22Rv1 (cell line): ENCODE measurements at regions not wholly inside any gene's neighbourhood (a gene's known extent, or its start where the extent isn't known, plus 50 kb on each side); places are given as distances from the start of the nearest gene placed in this dataset.

Source experiments
- H3K27ac ChIP-seq: fragments of 450-650 bp; 2 replicates; pipeline ENCODE4 v1.5.1; 2017
- CTCF ChIP-seq: fragments of 450-650 bp; IDR thresholded peaks from 2 replicates; pipeline ENCODE4 v1.5.1; 2017; ENCODE audit warnings: mild to moderate bottlenecking
- ZFX ChIP-seq: fragments of 450-650 bp; IDR thresholded peaks from 2 replicates; pipeline ENCODE4 v1.6.1; 2017; ENCODE audit warnings: antibody characterized with exemption, borderline replicate concordance

- H3K27ac ChIP-seq = no peak overlapping the region
- no peak for TF ChIP-seq CTCF
- no peak for TF ChIP-seq ZFX
Observed at GRCh38 chr5:88426441-88426840, 157.8 kb upstream of the TMEM161B start.

DNA sequence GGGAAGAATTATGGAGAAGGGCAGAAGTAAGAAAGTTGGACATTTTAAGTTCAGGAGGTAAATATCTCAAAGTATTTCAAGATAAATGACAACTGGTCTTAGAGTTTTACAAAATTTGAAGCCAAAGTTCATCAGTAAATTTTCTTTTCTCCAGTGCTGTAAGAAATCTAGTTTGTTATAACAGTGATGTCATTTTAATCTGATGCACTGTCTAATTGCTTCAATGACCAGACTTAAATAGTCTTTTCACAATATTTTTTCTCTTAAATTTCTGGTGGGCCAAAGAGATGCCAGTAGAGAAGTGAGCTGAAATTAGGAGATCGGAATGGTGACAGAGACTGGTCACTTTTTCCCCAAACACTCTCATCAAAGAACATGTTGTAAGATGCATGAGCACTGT is 156.5 kb upstream of the TMEM161B start:
- TF ChIP-seq ZFX (no peak), CTCF (no peak)
- H3K27ac ChIP-seq = no peak overlapping the region

GRCh38 chr5:88419931-88420330 is 151.3 kb upstream of the TMEM161B start:
- no peak overlapping the region for H3K27ac ChIP-seq
- no peak for TF ChIP-seq CTCF
- no peak for TF ChIP-seq ZFX

DNA sequence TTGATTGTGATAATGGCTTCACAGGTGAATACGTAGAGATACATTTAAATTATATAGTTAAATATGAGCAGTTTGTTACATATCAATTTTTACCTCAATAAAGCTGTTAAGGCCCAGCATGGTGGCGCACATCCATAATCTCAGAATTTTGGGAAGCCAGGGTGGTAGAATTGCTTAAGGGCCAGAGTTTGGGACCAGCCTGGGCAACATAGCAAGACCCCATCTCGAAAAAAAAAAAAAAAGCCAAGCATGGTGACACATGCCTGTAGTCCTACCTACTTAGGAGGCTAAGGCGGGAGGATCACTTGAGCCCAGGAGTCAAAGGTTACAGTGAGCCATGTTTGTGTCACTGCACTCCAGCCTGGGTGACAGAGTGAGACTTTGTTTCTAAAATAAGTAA is 138.7 kb upstream of the TMEM161B start:
- TF ChIP-seq ZFX = no peak
- no peak for TF ChIP-seq CTCF

DNA sequence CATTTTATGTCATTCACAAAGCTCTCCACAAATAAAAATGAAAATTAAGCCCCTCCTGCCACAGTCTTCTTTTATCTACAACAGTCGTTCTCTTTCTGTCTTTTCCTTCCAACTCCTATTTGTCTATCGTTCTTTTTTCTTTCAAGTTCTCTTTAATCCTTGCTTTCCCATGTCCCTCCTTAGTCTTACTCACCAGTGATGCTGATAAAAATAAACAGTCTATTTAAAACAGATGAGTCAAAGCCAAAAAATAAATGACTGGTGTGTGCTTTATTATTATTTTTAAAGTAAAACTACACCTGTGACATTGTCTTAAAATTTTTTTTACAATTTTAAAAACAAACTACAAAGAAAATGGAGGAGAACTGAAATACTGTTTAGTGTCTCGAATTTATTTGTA is 137.1 kb upstream of the TMEM161B start:
- H3K27ac ChIP-seq = no peak overlapping the region
- TF ChIP-seq CTCF = no peak
- no peak for TF ChIP-seq ZFX

More for the DNA sequence above, 138.7 kb upstream of the TMEM161B start:
- H3K27ac ChIP-seq = no peak overlapping the region

DNA sequence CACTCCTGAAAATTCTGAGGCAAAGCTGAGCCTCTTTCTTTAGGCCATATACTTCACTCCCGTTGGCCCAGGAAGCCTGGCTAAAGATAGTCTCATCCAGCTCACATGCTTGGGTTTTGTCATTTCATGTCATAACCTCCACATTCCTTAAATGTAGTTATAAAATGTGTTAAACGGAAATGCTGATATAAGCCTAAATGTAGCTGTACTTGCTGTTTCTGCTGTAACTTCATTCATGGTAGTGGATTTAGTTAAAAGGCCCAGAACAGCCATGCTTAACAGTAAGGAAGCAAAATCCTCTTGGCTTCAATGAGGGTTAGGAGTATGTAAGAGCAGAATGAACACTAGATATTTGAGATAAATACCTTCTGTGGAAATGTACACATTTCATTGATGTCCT is 135.8 kb upstream of the TMEM161B start:
- no peak overlapping the region for H3K27ac ChIP-seq
- no peak for TF ChIP-seq ZFX
- no peak for TF ChIP-seq CTCF

GRCh38 chr5:88401686-88402085 is 133.0 kb upstream of the TMEM161B start:
- no peak overlapping the region for H3K27ac ChIP-seq
- TF ChIP-seq ZFX = no peak
- TF ChIP-seq CTCF = no peak
